SK-N-SH (cell line): ENCODE measurements at regions not wholly inside any gene's neighbourhood (a gene's known extent, or its start where the extent isn't known, plus 50 kb on each side); places are given as distances from the start of the nearest gene placed in this dataset.

ENCODE experiments used
- CTCF ChIA-PET: fragments of 300-600, 350-600 bp; formaldehyde crosslinking; extraction: SDS; loops from one replicate; lab custom pipeline; 2021; lab: Yijun Ruan, JAX
- POLR2A ChIA-PET: fragments of 350-600 bp; sonication (Branson Sonifier 250); formaldehyde crosslinking; extraction: SDS; loops from one replicate; lab custom pipeline; 2020; ENCODE audit warnings: antibody characterized with exemption, inconsistent platforms; lab: Yijun Ruan, JAX
- DNase-seq: peaks from one replicate; pipeline ENCODE4 v3.0.0; 2012
- H2AFZ ChIP-seq: fragments of 200-600 bp; sonication (generic); 2 replicates; pipeline ENCODE4 v1.8.1; 2016; ENCODE audit warnings: antibody characterized with exemption, mild to moderate bottlenecking, low read depth
- H3F3A ChIP-seq: fragments of 200-600 bp; sonication (generic); replicated peaks from 2 replicates; pipeline ENCODE3; 2016; ENCODE audit warnings: antibody characterized with exemption, mild to moderate bottlenecking; ENCODE audit not compliant: insufficient read depth
- H3K27ac ChIP-seq, 2 experiments: fragments of 200-500 bp in 1 of 2; fragments of 200-600 bp in 1 of 2; sonication (Bioruptor generic) in 1 of 2; sonication (generic), shearing (Covaris generic) in 1 of 2; 2 replicates each; pipeline versions ENCODE4 v1.5.1 to v1.6.1; 2014 to 2016; ENCODE audit warnings: low read depth in 2 of 2, inconsistent platforms in 1 of 2, low read length in 1 of 2, mild to moderate bottlenecking in 1 of 2, mixed read lengths in 1 of 2
- H3K27me3 ChIP-seq: fragments of 200-600 bp; sonication (generic), shearing (Covaris generic); 2 replicates; pipeline ENCODE4 v1.6.1; 2016; ENCODE audit warnings: mixed run types; ENCODE audit not compliant: insufficient read depth
- H3K36me3 ChIP-seq, 2 experiments: fragments of 200-500 bp in 1 of 2; fragments of 200-600 bp in 1 of 2; sonication (Bioruptor generic) in 1 of 2; sonication (generic) in 1 of 2; replicated peaks in 1 of 2; 2 replicates each; pipeline versions ENCODE3 to v1.5.1; 2014 to 2016; ENCODE audit warnings: low read length in 1 of 2, mild to moderate bottlenecking in 1 of 2; ENCODE audit not compliant: insufficient read depth in 2 of 2, control insufficient read depth in 1 of 2
- H3K4me1 ChIP-seq, 2 experiments: fragments of 200-500 bp in 1 of 2; fragments of 200-600 bp in 1 of 2; sonication (Bioruptor generic) in 1 of 2; sonication (generic), shearing (Covaris generic) in 1 of 2; 2 replicates each; pipeline versions ENCODE4 v1.5.1 to v1.6.1; 2014 to 2016; ENCODE audit warnings: low read depth in 1 of 2, low read length in 1 of 2, mixed run types in 1 of 2; ENCODE audit not compliant: insufficient read depth in 2 of 2, control insufficient read depth in 1 of 2
- H3K4me2 ChIP-seq: fragments of 200-600 bp; sonication (generic), shearing (Covaris generic); 2 replicates; pipeline ENCODE4 v1.6.1; 2017; ENCODE audit warnings: mixed run types
- H3K4me3 ChIP-seq, 2 experiments: fragments of 200-500 bp in 1 of 2; fragments of 200-600 bp in 1 of 2; sonication (Bioruptor generic) in 1 of 2; sonication (generic), shearing (Covaris generic) in 1 of 2; 2 replicates each; pipeline versions ENCODE4 v1.5.1 to v1.8.1; 2014 to 2016; ENCODE audit warnings: low read depth in 2 of 2, inconsistent platforms in 1 of 2, low read length in 1 of 2, mild to moderate bottlenecking in 1 of 2, mixed read lengths in 1 of 2, moderate library complexity in 1 of 2
- H3K79me2 ChIP-seq: fragments of 200-600 bp; sonication (generic); 2 replicates; pipeline ENCODE4 v1.8.1; 2017; ENCODE audit warnings: mild to moderate bottlenecking; ENCODE audit not compliant: insufficient read depth
- H3K9ac ChIP-seq: fragments of 200-600 bp; sonication (generic); 2 replicates; pipeline ENCODE4 v1.6.1; 2017; ENCODE audit warnings: mixed run types
- H3K9me2 ChIP-seq: fragments of 200-600 bp; sonication (generic); 2 replicates; pipeline ENCODE4 v1.6.1; 2017; ENCODE audit warnings: mixed run types
- H3K9me3 ChIP-seq: fragments of 200-600 bp; sonication (generic); 2 replicates; pipeline ENCODE4 v1.6.1; 2017; ENCODE audit warnings: mixed run types, mild to moderate bottlenecking, moderate library complexity
- H4K20me1 ChIP-seq: fragments of 200-600 bp; sonication (generic); 2 replicates; pipeline ENCODE4 v1.6.1; 2017; ENCODE audit warnings: mild to moderate bottlenecking, mixed run types; ENCODE audit not compliant: insufficient read depth
- ELF1 ChIP-seq: IDR thresholded peaks from 2 replicates; pipeline ENCODE4 v1.4.0; 2012
- EZH2phosphoT487 ChIP-seq: fragments of 200-600 bp; sonication (generic); IDR thresholded peaks from 2 replicates; pipeline ENCODE4 v1.6.1; 2017; ENCODE audit warnings: low read depth, mixed run types, mild to moderate bottlenecking, antibody characterized with exemption, moderate library complexity, borderline replicate concordance
- FOXJ3 ChIP-seq: sonication (generic); formaldehyde crosslinking; IDR thresholded peaks from 2 replicates; pipeline ENCODE4 v1.5.1; 2020; ENCODE audit warnings: mild to moderate bottlenecking, missing genetic modification reagents
- FOXM1 ChIP-seq: IDR thresholded peaks from 2 replicates; pipeline ENCODE4 v1.4.0; 2012; ENCODE audit warnings: low read depth, mild to moderate bottlenecking
- GABPA ChIP-seq: IDR thresholded peaks from 2 replicates; pipeline ENCODE4 v1.4.0; 2012; ENCODE audit warnings: low read depth, mild to moderate bottlenecking
- GATA2 ChIP-seq: sonication (generic); formaldehyde crosslinking; IDR thresholded peaks from 2 replicates; pipeline ENCODE4 v1.5.0; 2020; ENCODE audit warnings: mild to moderate bottlenecking, missing genetic modification reagents
- IRF3 ChIP-seq: fragments of 150-350 bp; IDR thresholded peaks from 2 replicates; pipeline ENCODE4 v1.6.1; 2016; ENCODE audit warnings: mild to moderate bottlenecking, low read depth, low read length
- JUND ChIP-seq: IDR thresholded peaks from 2 replicates; pipeline ENCODE4 v1.4.0; 2012
- MEF2A ChIP-seq: IDR thresholded peaks from 2 replicates; pipeline ENCODE4 v1.4.0; 2012; ENCODE audit warnings: low read depth, borderline replicate concordance
- NFIC ChIP-seq: IDR thresholded peaks from 2 replicates; pipeline ENCODE4 v1.4.0; 2012; ENCODE audit warnings: borderline replicate concordance
- NRF1 ChIP-seq: IDR thresholded peaks from 2 replicates; pipeline ENCODE4 v1.6.1; 2012; ENCODE audit warnings: low read depth, mild to moderate bottlenecking, low read length
- POLR2AphosphoS5 ChIP-seq: IDR thresholded peaks from 2 replicates; pipeline ENCODE4 v1.6.1; 2012; ENCODE audit warnings: low read depth, low read length
- RAD21 ChIP-seq: IDR thresholded peaks from 2 replicates; pipeline ENCODE4 v1.6.1; 2012; ENCODE audit warnings: mild to moderate bottlenecking, low read length
- RCOR1 ChIP-seq: fragments of 150-350 bp; IDR thresholded peaks from 2 replicates; pipeline ENCODE4 v1.6.1; 2017; ENCODE audit warnings: antibody characterized with exemption, low read length
- RFX5 ChIP-seq: IDR thresholded peaks from 2 replicates; pipeline ENCODE4 v1.6.1; 2012; ENCODE audit warnings: mild to moderate bottlenecking, improper control_type of control experiment, low read length
- RXRA ChIP-seq: IDR thresholded peaks from 2 replicates; pipeline ENCODE4 v1.4.0; 2012; ENCODE audit warnings: low read depth, mild to moderate bottlenecking, borderline replicate concordance
- SIN3A ChIP-seq: IDR thresholded peaks from 2 replicates; pipeline ENCODE4 v1.6.1; 2012; ENCODE audit warnings: low read depth, mild to moderate bottlenecking, low read length, moderate library complexity, borderline replicate concordance
- SMC3 ChIP-seq: IDR thresholded peaks from 2 replicates; pipeline ENCODE4 v1.6.1; 2012; ENCODE audit warnings: low read depth, low read length, improper control_type of control experiment
- TAF1 ChIP-seq: IDR thresholded peaks from 2 replicates; pipeline ENCODE4 v1.6.1; 2012; ENCODE audit warnings: low read depth, mild to moderate bottlenecking, low read length, moderate library complexity, borderline replicate concordance
- TEAD4 ChIP-seq: IDR thresholded peaks from 2 replicates; pipeline ENCODE4 v1.4.0; 2012; ENCODE audit warnings: mild to moderate bottlenecking, borderline replicate concordance; ENCODE audit not compliant: insufficient read depth
- YY1 ChIP-seq: IDR thresholded peaks from 2 replicates; pipeline ENCODE4 v1.4.0; 2012; ENCODE audit warnings: low read depth, mild to moderate bottlenecking
- WGBS: methylation state at CpG from one replicate; pipeline ENCODE4 v1.1.6; 2017; ENCODE audit warnings: low lambda C conversion rate; 5-methylcytosine and 5-hydroxymethylcytosine counted together
- TF ChIP-seq, protein P1 (sequence below): IDR thresholded peaks from 2 replicates; pipeline ENCODE4 v1.4.0; 2012; ENCODE audit warnings: low read depth
- TF ChIP-seq, protein P2 (sequence below): fragments of 150-350 bp; IDR thresholded peaks from 2 replicates; pipeline ENCODE4 v1.6.1; 2017; ENCODE audit warnings: antibody characterized with exemption, low read length, low read depth, borderline replicate concordance

DNA sequence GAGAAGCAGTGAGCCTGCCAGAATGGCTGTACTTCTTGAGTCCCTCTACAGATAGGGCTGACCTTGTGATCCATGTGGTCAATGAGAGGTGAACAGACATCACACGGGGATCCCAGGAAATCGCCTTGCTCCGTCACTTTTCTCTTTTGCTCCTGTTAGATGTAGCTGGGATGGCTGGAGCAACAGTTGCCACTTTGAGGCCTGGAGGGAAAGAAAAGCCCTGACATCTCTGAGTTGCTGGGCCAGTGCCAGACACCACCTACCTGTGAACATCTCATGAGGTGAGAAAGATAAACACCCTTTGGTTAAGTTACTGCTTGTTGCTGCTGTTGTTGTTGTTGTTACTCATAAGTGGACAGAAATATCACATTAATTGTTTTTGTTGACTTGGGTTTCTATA is 840.3 kb downstream of the TBC1D22A start:
- ChIA-PET POLR2A (no interaction called here), CTCF (no interaction called here)
- 27% methylated on average over 3 of the region's 3 CpGs for WGBS
- Histone ChIP-seq H2AFZ (no peak overlapping the region), H3K9ac (no peak overlapping the region), H3K79me2 (no peaks in the 10 kb centered on the region), H3K4me3 (no peak overlapping the region), H3K4me1 (peaks cover 0 to 5% of the 10 kb centered on the region in 2 experiments; a peak in 1 of 4 replicates), H3K9me2 (no peaks in the 10 kb centered on the region), H3K36me3 (no peaks in the 10 kb centered on the region), H3K9me3 (no peaks in the 10 kb centered on the region), H3K27ac (no peak overlapping the region), H4K20me1 (no peaks in the 10 kb centered on the region), H3K27me3 (no peaks in the 10 kb centered on the region), H3F3A (no peaks in the 10 kb centered on the region), H3K4me2 (no peak overlapping the region)
- no peak for TF ChIP-seq GABPA
- TF ChIP-seq TEAD4 = no peak
- no peak for TF ChIP-seq SIN3A
- TF ChIP-seq ELF1 = no peak
- no peak for TF ChIP-seq RXRA
- TF ChIP-seq, protein P1, sequence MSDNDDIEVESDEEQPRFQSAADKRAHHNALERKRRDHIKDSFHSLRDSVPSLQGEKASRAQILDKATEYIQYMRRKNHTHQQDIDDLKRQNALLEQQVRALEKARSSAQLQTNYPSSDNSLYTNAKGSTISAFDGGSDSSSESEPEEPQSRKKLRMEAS = no peak
- no peak for TF ChIP-seq YY1
- TF ChIP-seq MEF2A = no peak
- TF ChIP-seq RFX5 = no peak
- TF ChIP-seq JUND = no peak
- TF ChIP-seq IRF3 = no peak
- TF ChIP-seq EZH2phosphoT487 = no peak
- no peak for TF ChIP-seq POLR2AphosphoS5
- no peak for TF ChIP-seq TAF1
- no peak for TF ChIP-seq GATA2 (CRISPR knock-in tag)
- no peak for TF ChIP-seq RCOR1
- TF ChIP-seq RAD21 = no peak
- TF ChIP-seq NFIC = no peak
- TF ChIP-seq SMC3 = no peak
- peak; percentile 1 for DNase-seq

DNA sequence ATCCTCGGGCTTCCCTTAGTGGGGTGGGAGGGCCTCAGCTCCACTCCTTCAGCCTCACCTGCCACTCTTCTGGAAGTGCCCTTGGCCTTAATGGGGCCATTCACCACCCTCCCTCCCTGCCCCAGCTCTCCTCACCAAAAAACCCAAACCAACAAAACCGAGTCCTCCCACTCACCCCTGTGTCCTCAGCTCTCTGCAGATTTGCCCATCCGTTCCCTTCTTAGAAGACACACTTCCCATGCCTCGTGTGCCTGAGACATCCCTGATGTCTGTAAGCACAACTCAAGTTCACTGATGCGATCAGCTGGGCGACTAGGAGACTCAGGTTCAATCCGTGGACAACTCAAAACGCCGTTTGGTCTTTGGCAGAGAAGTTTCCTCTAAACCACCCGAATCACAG is 839.2 kb downstream of the TBC1D22A start:
- Histone ChIP-seq H2AFZ (no peak overlapping the region), H3K4me2 (no peak overlapping the region), H3K4me1 (peaks cover 0 to 5% of the 10 kb centered on the region in 2 experiments; a peak in 1 of 4 replicates), H3K79me2 (no peaks in the 10 kb centered on the region), H3K4me3 (no peak overlapping the region), H3K27me3 (no peaks in the 10 kb centered on the region), H4K20me1 (no peaks in the 10 kb centered on the region), H3K36me3 (no peaks in the 10 kb centered on the region), H3K27ac (no peak overlapping the region), H3K9me2 (no peaks in the 10 kb centered on the region), H3K9me3 (no peaks in the 10 kb centered on the region), H3K9ac (no peak overlapping the region), H3F3A (no peaks in the 10 kb centered on the region)
- POLR2A ChIA-PET = no interaction called here
- WGBS = 9% methylated on average over 10 of the region's 10 CpGs
- TF ChIP-seq TEAD4 = no peak
- no peak for TF ChIP-seq JUND
- TF ChIP-seq, protein P2, sequence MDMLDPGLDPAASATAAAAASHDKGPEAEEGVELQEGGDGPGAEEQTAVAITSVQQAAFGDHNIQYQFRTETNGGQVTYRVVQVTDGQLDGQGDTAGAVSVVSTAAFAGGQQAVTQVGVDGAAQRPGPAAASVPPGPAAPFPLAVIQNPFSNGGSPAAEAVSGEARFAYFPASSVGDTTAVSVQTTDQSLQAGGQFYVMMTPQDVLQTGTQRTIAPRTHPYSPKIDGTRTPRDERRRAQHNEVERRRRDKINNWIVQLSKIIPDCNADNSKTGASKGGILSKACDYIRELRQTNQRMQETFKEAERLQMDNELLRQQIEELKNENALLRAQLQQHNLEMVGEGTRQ = no peak
- no peak for TF ChIP-seq FOXJ3 (CRISPR knock-in tag)
- TF ChIP-seq SIN3A = no peak
- no peak for TF ChIP-seq NRF1
- TF ChIP-seq FOXM1 = no peak
- TF ChIP-seq RCOR1 = no peak
- CTCF ChIA-PET = no interaction called here
- DNase-seq = peak; percentile 1
